ENCODE measurements at regions not wholly inside any gene's neighbourhood (a gene's known extent, or its start where the extent isn't known, plus 50 kb on each side); places are given as distances from the start of the nearest gene placed in this dataset.
"Not testable (repeated sequence)": the region's sequence is repeated elsewhere in the genome, so short reads cannot be mapped to it uniquely, and the experiment has no call there.

DNA sequence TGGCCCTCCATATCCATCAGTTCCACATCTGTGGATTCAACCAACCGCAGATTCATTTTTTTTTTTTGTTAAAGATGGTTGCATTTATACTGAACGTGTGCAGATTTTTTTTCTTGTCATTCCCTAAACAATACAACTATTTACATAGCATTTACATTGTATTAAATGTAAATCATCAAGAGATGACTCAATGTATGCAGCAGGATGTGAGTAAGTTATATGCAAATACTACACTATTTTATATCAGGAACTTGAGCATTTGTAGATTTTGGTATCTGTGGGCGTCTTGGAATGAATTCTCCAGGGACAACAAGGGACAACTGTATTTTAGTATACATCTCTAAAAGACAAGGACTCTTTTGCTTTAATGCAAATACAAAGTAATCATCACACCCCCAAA, 299.2 kb upstream of the ZNF608 start:
- DNase-seq (ENCODE audit: low read depth) = no peak

DNA sequence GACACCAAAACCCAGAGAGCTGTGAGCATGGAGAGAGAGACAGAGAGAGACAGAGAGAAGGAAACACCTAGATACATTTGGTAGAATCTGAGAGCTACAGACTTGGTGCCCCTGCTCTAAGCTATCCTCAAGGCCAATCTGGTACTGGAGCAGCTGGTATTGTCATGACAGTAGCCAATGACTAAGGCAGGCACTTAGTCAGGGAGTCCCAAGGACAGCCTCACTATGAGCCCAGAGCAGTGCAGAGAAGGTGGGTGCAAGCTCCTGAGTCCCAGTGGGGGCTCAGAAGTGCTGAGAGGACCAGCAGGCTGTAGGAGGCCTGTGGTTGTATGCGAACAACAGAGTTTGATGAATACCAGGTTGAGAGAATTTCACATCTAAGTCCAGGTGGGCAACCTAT, 300.4 kb upstream of the ZNF608 start:
- DNase-seq (ENCODE audit: low read depth) = no peak

DNA sequence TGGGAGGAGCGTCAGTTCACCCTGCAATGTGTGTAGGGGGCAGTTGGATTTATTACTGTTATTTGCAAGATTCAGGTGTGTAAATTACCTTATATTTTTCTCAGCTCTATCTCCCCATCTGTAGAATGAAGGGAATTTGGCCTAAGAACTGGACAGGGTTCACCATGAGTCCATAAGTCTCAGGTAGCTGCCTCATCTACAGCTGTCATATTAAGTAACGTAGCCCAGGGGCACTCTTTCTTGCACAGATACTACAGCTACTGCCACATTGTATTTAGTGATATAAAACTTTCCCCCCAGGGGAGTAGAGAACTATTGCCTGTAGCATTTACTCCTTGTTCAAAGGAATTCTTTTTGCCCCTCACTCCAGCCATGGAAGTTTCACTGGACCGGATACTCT, 301.4 kb upstream of the ZNF608 start:
- DNase-seq (ENCODE audit: low read depth) = no peak

DNA sequence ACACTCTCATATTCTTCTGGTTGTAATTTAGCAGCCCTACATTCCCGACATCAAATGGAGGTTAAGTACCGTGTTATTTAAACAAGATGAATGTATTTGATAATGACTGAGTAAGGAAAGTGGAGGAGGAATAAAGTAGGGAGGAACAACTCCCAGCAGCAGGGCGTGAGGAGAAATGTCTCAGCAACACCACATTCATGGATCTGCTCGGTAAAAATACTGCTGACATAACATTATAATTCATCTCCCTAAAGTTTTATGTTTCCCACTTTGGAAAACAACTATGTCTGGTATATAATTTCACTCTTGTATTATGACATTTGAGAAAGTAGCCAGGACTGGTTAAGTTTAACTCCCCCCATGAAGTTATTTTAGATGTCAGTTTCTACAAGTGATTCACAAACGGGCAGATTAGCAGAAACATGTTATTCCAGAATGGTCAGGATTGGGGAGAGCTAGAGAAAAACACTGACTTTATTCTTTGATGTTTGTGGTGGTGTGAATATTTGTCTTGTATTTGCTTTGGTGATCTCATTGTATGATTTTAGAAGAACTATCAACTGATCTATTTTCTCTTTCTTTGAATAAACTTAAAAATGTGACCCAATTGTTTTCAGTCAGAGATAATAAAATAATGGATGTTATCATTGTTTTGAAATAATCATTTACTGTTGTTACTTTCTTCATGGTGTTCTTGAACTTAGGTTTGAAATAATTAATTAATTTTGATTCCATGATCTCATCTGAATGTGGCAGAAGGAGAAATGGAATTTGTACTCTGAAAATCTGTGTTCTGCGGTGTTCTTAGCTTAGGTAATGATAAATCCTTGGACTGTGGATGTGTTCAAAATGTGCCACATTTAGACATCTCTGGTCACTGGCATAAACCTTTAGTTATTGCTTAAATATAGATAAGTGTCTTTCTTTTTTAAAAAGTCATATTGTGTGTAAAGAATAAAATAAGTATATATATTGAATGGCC, 303.6 kb upstream of the ZNF608 start:
- no peak for DNase-seq (ENCODE audit: low read depth)

DNA sequence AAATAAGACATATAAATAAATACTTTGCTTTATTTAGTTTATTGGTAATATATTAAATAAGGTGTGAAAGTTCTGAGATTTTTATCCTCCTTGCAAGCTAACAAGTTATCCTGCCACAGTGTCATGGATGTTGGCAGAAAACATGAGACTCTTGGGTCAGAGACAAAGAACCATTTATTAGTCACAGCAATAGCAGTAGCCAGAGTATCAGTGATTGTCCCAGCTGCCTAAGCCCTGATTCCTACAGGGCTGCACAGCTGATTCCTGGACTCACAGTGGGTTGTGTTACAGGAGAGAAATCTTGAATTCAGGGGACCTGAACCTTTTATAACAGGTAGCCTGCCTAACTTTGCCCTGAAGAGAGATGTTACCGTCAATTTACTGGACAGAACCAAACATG, 304.5 kb upstream of the ZNF608 start:
- DNase-seq (ENCODE audit: low read depth) = no peak

DNA sequence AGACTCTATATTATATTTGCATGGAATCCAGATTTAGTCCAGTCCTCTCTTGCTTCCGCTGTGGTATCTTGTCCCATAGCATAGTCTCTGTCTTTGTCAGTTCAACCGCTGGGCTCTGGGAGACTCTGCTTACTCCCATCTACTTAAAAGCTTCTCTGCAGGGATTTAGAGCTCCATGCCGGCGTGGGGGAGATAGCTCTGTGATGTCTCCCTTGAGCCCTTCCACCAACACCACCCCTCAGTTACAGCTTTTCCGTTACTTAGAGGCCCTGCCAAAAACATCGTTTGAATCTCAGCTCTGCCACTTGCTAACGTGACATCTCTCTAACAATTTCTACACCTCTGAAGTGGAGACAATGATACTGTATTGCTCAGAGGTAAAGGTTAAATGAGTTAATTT, 306.1 kb upstream of the ZNF608 start:
- no peak for DNase-seq (ENCODE audit: low read depth)

DNA sequence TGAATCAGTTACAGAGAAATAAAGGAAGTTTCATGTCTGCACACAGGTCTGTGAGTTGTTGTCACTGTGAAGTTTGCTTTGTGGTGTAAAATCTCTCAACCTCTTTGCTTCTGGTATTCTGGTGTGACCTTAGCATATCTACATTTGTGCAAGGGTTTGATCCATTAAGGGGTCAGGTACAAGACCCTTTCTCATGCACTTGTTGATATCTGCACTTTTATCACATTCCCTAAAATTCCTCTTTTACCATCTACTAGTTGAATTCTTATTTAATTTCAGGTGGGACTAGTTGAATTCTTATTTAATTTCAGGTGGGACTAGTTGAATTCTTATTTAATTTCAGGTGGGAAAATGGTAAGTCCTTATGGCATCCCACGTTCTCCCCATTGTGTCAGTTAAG, 306.7 kb upstream of the ZNF608 start:
- no peak for DNase-seq (ENCODE audit: low read depth)

DNA sequence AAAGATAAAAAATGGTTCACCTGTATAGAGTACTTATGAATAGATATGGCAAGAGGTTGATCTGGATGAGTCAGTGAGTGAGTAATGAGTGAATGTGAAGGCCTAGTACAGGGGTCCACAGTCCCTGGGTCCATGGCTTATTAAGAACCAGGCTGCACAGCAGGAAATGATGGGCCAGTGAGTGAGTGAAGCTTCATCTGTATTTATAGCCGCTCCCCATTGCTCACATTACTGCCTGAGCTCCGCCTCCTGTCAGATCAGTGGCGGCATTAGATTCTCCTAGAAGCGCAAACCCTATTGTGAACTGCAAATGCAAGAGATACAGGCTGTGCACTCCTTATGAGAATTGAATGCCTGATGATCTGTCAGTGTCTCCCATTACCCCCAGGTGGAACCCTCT, 307.7 kb upstream of the ZNF608 start:
- DNase-seq (ENCODE audit: low read depth) = no peak

DNA sequence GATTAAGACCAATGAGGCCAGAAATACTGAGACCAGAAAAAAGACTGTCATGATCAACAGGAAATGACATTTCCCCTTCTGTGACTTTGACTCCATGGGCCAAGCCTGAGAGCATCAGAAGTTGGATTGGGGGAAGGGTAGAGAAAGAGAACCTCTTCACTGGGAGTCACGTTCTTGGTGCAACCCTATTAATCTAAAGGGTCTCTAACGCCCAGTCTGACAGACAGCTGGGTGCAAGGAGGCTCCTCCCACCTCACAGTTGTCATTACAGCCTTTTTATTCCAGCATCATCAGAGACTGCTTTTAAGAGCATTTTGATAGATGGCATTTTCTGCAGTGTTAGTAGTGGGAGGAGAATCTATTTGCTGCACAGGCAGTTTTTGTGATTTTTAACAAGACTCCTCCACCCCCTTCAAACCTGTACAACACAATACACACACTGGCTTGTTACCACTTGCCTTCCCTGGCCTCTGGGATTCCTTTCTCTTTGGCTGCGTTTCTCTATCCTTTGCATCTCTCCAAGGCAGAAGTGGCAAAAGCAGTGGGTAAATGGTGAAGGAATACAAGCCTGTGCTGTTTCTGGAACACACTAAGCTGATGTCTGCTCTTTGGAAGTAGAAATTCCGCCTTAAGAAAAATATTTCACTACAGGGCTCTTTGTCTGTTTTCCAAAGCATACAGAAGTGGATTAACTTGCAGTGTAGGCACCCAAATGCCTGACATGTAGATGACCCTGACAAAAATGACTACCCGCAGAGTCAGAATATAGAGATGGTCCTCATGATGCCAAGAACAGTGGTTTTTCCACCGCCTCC, 310.4 kb upstream of the ZNF608 start:
- DNase-seq (ENCODE audit: low read depth) = no peak

DNA sequence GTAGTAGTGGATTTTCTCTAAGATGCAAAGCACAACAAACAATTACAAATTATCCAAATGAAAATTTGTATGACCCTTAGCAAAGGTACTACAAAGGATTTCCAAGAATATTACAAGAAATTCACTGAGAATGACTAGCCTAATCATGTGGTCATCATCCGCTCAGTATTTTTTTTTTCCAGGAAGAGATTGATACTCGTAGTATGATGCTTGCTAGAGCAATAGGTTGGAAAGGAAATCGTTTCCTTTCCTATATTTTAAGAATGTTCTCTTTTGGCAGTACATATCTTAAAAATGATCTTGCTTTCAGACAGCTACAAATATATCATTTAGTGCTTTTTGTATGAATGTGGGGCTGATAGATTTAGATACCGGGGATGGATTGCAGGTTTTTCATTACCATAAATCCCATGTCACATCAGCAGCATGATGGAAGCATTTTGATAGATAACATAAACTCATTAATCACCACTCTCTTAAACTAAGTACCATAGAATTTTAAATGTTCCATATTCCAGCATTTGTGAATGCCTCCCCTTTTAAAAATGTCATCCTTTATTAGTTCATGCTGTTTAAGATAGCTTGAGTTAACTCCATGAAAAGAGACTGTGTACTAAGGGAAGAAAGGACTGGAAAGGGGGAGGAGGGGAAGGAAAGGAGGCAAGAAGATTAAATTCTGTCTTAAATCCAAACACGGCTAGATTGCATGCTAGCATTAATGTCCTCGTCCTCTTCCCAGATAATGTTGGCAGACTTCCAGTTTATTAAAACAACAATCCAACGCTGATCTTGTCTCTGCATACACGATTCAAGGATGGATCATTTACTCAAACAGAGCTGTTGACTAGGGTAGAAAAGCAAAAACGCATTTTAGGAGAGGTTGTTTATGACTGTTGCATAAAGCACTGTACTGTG, 311.7 kb upstream of the ZNF608 start:
- peak; percentile 18 for DNase-seq (ENCODE audit: low read depth)

DNA sequence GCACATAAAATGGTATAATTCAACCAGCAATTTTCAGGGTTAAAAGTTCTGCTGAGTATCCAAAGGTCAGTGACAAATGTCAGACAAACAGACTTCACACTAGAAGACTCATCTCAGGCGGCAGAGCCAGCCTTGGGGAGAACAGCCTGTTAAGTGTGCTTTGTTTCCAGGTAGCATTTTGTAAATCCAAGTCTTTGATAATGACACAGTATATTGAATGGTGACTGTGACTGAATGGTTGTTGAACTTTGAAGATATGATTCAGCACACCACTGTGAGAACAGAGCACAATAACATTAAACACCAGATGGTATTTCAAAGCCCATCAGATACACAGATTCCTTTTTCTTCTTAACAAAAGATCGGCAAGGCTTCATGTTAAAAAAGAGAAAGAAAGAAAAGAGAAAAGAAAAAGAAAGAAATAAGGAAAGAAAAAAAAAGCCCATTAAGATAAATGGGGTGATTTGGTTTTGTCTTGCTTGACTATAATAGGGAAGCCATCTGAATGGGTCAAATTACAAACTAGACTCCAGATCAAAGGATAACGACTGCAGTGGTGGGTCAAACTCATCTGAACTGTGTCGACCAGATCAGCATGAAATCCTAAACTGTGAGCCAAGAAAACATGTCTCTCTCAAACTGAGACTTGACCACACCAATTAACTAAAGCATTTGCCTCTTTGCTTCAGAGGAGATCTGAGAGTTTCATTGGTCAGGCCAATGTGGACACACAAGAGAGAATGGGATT, 313.0 kb upstream of the ZNF608 start:
- no peak for DNase-seq (ENCODE audit: low read depth)

DNA sequence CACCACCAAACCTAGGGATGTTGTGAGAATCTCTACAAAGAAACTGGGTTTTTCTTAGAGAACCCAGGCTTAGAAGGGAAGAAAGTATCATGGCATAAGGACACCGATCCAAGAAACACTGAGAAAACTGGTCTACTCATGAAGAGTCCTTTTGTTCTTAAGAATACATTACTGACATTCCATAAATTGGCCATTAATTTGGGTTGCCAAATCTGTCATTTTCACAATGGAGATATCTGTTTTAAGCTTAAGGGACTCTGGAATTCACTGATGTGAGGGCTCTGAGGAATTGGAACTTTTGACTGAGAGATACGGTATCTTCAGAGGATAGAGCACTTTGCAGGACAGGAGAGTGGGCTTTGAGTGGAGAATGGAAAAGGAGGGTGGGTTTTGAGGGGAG, 315.3 kb upstream of the ZNF608 start:
- no peak for DNase-seq (ENCODE audit: low read depth)

DNA sequence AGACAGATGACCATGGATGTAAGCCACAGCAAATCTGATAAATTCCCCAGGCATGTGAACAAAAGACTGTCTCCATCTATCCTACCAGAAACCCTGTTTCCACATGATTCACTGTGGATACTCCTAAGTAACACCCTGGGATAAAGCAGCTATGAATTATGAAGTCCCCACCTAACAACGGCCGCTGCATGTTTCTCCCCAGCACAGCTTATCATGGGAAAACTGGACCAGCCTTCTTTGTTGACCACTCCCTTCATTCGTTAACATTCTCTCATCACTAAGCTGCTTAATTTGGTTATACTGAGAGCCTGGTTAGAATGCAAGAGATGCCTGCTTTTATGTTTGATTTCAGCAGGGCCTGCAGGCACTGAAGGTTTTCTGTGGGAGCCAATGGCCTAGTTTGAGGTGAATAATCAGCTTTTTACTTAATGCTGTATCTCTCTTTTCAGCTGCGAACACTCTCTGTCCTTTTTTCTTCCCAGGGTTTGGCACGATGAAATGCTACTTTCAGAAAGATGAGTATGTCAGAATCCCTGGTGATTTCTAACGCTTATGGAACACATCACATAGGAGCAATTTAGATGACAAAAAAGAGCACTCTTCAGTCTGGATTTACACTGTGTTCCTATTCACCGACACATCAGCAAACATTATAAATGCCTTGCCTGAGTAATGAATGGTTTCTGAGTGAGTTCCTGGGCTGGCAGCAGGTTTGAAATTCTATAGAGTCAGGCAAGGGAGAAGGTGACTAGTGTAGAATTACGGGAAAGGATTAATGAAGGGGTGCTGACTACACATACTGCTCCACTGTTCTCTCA, 318.4 kb upstream of the ZNF608 start:
- no peak for DNase-seq (ENCODE audit: low read depth)

DNA sequence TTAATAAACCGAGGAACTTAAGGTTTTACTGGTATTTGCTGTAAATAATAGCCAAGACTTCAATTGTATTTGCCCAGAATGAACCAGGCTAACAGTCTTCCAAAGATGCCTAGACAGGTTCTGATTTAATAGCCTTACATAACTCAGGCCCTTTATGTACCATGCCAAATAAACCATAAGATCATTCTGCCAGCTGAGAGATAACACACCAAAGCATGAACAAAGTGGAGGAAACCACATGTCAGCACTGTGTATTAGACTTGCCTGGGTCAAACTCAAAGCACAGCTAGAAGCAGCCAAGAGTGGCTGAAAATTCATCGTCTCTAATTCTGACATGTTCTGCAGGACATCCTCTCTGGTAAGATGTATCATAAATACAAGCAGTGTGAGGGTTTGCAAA, 319.3 kb upstream of the ZNF608 start:
- DNase-seq (ENCODE audit: low read depth) = no peak

DNA sequence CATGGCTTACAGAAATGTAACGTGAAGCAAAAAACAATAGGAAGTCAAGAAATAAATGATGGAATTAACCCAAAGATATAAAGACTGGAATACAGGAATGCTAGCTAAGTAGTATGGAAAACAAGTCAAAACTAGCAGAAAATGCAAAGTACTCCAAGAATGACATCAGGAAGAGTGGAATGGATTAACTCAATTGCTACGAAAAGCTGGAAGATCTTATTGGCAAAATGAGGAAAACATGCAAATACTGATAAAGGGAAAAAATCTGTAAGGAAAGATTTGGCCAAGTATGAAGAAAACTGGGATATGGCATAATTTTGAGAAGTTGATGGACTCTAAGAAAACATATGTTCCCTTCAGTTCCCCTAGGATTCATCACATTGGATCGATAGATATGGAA, 324.5 kb upstream of the ZNF608 start:
- DNase-seq (ENCODE audit: low read depth) = no peak

DNA sequence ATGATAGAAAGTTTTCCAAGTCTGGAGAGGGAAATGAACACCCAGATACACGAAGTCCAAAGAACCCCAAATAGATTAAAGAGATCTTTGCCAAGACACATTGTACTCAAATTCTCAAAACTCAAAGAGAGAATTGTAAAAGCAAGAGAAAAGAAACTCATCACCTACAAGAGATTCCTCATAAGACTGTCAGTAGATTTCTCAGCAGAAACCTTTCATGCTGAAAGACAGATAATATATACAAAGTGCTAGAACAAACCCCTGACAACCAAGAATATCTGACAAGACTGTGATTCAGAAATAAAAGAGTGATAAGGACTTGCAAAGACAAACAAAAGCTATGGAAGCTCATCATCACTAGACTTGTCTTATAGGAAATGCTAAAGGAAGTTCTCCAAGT, 326.7 kb upstream of the ZNF608 start:
- no peak for DNase-seq (ENCODE audit: low read depth)

DNA sequence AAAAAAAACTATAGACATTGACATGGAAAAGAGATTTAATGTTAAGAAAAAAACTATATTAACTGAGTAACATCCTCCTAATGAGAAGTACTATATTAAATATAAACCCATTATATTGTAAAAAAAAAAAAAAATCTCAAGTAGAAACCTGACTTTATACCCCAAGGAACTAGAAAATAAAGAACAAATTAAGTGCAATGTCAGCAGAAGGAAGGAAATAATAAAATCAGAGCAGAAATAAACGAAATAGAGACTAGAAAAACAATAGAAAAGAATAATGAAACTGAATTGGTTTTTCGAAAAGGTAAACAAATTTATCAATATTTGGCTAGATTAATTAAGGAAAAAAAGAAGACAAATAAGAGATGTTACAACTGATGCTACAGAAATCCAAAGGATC, 329.1 kb upstream of the ZNF608 start:
- DNase-seq (ENCODE audit: low read depth) = no peak

DNA sequence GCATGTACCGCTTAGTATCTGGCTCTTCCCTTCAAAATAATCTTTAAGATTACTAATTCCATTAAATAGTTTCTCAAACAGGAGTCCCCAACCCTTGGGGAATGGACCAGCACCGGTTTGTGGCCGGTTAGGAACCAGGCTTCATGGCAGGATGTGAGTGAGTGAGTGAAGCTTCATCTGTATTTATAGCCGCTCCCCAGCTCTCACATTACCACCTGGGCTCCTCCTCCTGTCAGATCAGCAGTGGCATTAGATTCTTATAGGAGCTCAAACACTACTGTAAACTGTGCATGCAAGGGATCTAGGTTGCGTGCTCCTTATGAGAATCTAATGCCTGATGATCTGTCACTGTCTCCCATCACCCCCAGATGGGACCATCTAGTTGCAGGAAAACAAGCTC, 332.6 kb upstream of the ZNF608 start:
- DNase-seq (ENCODE audit: low read depth) = not testable (repeated sequence)

DNA sequence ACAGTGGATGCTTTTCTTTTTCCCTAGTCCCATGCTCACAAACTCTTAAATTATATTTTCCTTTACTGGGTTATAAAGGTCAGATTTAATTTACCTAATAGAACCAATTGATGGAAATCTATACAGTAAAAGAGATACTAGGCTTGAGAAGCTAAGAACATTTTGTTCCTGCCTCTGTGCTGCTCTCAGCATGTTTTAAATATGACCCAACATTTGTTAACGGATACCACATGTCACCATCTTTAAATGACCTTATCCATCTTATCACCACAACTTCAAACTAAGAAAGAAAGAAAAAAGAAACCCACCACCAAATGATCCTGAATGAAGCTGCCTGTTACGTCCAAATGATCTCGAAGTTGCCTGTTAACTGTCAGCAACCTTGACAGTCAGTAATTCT, 334.7 kb upstream of the ZNF608 start:
- no peak for DNase-seq (ENCODE audit: low read depth)

DNA sequence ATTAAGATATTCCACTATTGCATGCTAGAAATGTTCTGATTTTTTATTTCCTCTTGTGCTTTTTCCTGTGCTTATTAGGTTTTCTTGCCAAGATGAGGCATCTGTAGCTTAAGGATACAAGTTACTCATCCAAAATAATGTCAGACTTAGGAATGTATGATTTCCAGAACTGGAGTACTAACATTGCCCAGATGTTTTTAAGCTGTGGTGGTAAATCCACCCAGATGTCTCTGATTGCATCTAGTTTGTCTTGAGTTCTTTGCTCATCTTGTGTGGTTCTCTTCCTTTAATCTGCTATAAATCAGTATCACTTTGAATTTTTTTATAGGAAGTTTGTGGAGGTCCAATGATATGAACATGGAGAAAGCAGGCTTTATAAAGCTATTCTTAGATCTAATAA, 337.5 kb upstream of the ZNF608 start:
- DNase-seq (ENCODE audit: low read depth) = peak; percentile 86

Measured in fibroblast of the conjunctiva (primary cell).